ENCODE measurements at regions not wholly inside any gene's neighbourhood (a gene's known extent, or its start where the extent isn't known, plus 50 kb on each side); places are given as distances from the start of the nearest gene placed in this dataset.

- no peak for TF ChIP-seq TAF1 (IDR thresholded peaks at IDR 0.05; ENCODE audit: low read depth, low read length)
- no peak for TF ChIP-seq POLR2A (IDR thresholded peaks at IDR 0.05; ENCODE audit: low read depth, low read length)
- TF ChIP-seq PAX5 (IDR thresholded peaks at IDR 0.05; ENCODE audit: insufficient read depth, low read length, severe bottlenecking): no peak
- TF ChIP-seq POLR2AphosphoS5 (IDR thresholded peaks at IDR 0.05; ENCODE audit: low read depth, low read length): no peak
- TF ChIP-seq SPI1 (IDR thresholded peaks at IDR 0.05; ENCODE audit: low read depth, low read length): no peak
- TF ChIP-seq POU2F2 (IDR thresholded peaks at IDR 0.05; ENCODE audit: low read depth, low read length): no peak
These were observed 148.8 kb upstream of the DCN start for GRCh38 chr12:91331371-91331770.

All from GM12891 (cell line).